ENCODE measurements at regions not wholly inside any gene's neighbourhood (a gene's known extent, or its start where the extent isn't known, plus 50 kb on each side); places are given as distances from the start of the nearest gene placed in this dataset.

DNA sequence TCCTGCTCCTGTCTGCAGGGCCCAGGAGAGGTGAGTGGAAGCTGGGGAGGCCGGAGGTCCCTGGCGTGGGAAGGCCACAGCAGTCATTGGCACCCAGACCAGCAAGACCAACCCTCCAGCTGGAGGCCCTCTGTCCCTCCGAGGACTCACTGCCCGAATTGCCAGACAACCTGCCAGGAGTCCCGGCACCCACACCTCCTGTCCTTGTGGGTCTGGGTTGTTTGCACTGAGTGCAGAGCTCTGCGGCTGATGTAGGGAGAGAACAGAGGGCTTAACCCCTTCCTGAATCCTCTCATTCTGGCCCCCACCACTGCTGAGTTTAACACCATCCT lies 204.9 kb downstream of the KIF26A start:
- TF ChIP-seq CTCF (IDR thresholded peaks at IDR 0.05), result no peak
- Mint-ChIP-seq H3K27ac (ENCODE audit: unreplicated experiment) (no peak overlapping the region), H3K27me3 (ENCODE audit: low read depth) (peaks cover 40% of the 10 kb centered on the region), H3K36me3 (ENCODE audit: low read depth) (peaks cover 1% of the 10 kb centered on the region), H3K9me3 (ENCODE audit: low read depth) (peaks cover 9% of the 10 kb centered on the region), H3K4me3 (ENCODE audit: unreplicated experiment) (no peak overlapping the region), H3K4me1 (ENCODE audit: low read depth) (peaks cover 3% of the 10 kb centered on the region)
- no peak for DNase-seq (ENCODE audit: low spot score)

- H3K4me3 Mint-ChIP-seq (ENCODE audit: unreplicated experiment), result no peak overlapping the region
- H3K36me3 Mint-ChIP-seq (ENCODE audit: low read depth), result no peaks in the 10 kb centered on the region
- no peak for DNase-seq (ENCODE audit: low spot score)
- TF ChIP-seq CTCF (IDR thresholded peaks at IDR 0.05), result no peak
- peaks cover 38% of the 10 kb centered on the region for H3K27me3 Mint-ChIP-seq (ENCODE audit: low read depth)
- H3K4me1 Mint-ChIP-seq (ENCODE audit: low read depth), result peaks cover 3% of the 10 kb centered on the region
- peaks cover 6% of the 10 kb centered on the region for H3K9me3 Mint-ChIP-seq (ENCODE audit: low read depth)
- no peak overlapping the region for H3K27ac Mint-ChIP-seq (ENCODE audit: unreplicated experiment)
These were observed 205.6 kb downstream of the KIF26A start for GRCh38 chr14:104343690-104344640.

DNA sequence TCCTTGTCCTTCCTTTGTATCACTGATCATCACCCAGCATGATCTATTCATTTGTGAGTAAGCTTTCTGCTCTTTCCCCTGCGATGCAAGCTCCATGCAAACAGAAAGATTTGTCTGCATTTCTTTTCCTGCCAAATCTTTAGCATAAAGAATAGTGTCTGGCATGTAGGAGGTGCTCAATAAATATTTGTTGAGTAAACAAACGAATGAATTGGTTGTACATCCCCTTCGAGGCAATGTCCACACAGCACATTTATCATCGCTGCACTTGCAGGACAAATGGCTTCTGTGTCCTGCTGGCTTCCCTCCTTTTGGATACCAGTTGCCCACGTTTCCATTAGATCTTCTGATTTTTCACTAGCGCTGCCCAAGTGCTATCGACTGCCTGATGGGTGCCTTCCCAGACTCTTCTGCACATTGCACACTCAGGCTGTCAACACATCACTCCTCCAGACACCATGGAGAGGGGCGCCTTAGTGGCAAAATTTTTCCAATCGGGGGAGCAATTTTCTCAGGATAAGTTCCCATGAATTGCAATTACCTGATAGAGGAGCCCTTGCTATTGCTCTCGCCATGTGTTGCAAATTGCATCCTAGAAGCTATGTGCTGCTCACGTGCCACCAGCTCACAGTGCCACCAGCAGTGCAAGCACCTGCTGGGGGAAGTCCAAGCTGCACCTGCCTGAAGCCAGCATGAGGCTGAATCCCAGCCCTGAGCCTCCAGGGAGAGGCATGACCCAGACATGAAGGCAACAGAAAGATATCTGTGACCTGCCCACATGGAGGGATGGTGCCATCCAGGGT lies 206.6 kb downstream of the KIF26A start:
- Mint-ChIP-seq H3K4me3 (ENCODE audit: unreplicated experiment) (no peak overlapping the region), H3K27ac (ENCODE audit: unreplicated experiment) (no peak overlapping the region), H3K36me3 (ENCODE audit: low read depth) (no peaks in the 10 kb centered on the region), H3K27me3 (ENCODE audit: low read depth) (peaks cover 30% of the 10 kb centered on the region), H3K4me1 (ENCODE audit: low read depth) (peaks cover 3% of the 10 kb centered on the region), H3K9me3 (ENCODE audit: low read depth) (peaks cover 6% of the 10 kb centered on the region)
- DNase-seq (ENCODE audit: low spot score), result no peak
- TF ChIP-seq CTCF (IDR thresholded peaks at IDR 0.05), result no peak

DNA sequence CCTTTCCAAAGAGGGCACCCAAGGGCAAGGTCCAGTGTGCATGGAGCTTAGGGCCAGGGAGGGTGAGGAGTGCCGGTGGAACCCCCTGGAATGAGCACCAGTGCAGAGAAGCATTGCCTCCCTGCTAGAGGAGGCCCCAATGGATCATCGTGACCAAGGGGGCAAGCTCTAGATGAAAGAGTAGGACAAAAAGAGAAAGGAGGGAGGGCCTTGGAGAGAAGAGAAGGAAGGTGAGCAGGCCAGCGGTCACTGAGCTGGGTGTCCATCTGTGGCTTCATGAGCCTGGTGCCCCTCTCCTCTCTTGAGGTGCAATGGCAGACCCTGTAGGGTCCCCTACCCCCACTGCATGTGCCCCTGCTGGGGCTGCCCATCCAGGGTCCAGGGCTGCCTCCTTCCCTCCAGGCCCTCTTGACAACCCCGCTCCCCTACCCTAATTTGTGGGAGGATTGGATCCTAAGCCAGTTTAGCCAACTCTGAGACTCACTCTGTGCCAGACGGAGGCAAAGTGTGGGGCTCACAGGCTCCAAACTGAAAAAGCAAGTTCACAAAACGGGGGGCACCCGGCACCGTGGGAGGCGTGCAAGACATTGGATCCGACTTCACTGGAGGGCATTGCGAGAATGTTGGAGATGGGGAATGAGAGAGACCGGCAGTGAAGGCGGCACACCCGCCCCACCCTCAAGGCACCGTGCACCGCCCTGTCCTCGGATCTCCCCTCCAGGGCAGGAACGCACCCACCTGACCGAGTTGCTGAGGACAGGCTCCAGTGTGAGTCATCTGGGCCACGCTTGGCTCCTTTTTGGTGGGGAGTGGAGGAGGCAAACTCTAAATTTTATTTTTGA lies 207.5 kb downstream of the KIF26A start:
- no peaks in the 10 kb centered on the region for H3K36me3 Mint-ChIP-seq (ENCODE audit: low read depth)
- peaks cover 26% of the 10 kb centered on the region for H3K27me3 Mint-ChIP-seq (ENCODE audit: low read depth)
- no peak for TF ChIP-seq CTCF (IDR thresholded peaks at IDR 0.05)
- H3K9me3 Mint-ChIP-seq (ENCODE audit: low read depth), result peaks cover 6% of the 10 kb centered on the region
- H3K4me1 Mint-ChIP-seq (ENCODE audit: low read depth), result peaks cover 3% of the 10 kb centered on the region
- DNase-seq (ENCODE audit: low spot score), result no peak
- H3K27ac Mint-ChIP-seq (ENCODE audit: unreplicated experiment), result no peak overlapping the region
- no peak overlapping the region for H3K4me3 Mint-ChIP-seq (ENCODE audit: unreplicated experiment)

DNA sequence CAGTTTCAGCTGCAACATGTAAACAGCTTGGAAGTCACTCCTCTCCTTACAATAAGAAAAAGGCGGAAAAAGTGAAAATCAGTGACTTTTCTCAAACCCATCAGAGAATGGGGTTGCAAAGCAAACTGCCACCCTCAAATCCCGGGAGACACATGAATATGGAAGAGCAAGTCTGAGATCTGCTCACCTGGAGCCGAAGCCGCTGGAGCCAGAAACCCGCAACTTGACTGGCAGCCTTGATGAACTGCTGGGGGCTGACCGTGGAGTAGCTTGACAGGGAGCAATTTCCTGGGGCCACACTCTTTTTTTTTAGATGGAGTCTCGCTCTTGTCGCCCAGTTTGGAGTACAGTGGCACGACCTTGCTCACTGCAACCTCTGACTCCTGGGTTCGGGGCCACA lies 208.2 kb downstream of the KIF26A start:
- no peak overlapping the region for H3K4me3 Mint-ChIP-seq (ENCODE audit: unreplicated experiment)
- no peak for DNase-seq (ENCODE audit: low spot score)
- H3K4me1 Mint-ChIP-seq (ENCODE audit: low read depth), result peaks cover 3% of the 10 kb centered on the region
- no peak for TF ChIP-seq CTCF (IDR thresholded peaks at IDR 0.05)
- H3K27me3 Mint-ChIP-seq (ENCODE audit: low read depth), result peaks cover 25% of the 10 kb centered on the region
- no peaks in the 10 kb centered on the region for H3K36me3 Mint-ChIP-seq (ENCODE audit: low read depth)
- no peak overlapping the region for H3K27ac Mint-ChIP-seq (ENCODE audit: unreplicated experiment)
- peaks cover 6% of the 10 kb centered on the region for H3K9me3 Mint-ChIP-seq (ENCODE audit: low read depth)

Data from chondrocyte (in vitro differentiated cells).